Spleen (tissue), 11 donors: ENCODE measurements at regions not wholly inside any gene's neighbourhood (a gene's known extent, or its start where the extent isn't known, plus 50 kb on each side); places are given as distances from the start of the nearest gene placed in this dataset.

Source experiments
- DNase-seq: peaks from one replicate; pipeline ENCODE4 v3.0.0-alpha.2; 2020
- H3K27ac ChIP-seq, 8 donors: fragments of 200-600 bp; sonication (generic) in 7 of 8; 1 replicate in 4 of 8; 2 replicates in 4 of 8; pipeline versions ENCODE4 v1.5.0 to v1.8.0; 2016 to 2021; ENCODE audit warnings: inconsistent platforms in 4 of 8, mild to moderate bottlenecking in 4 of 8, moderate library complexity in 1 of 8
- H3K27me3 ChIP-seq, 7 donors: fragments of 200-600 bp; sonication (generic) in 6 of 7; replicated peaks in 1 of 7; 1 replicate in 4 of 7; 2 replicates in 3 of 7; pipeline versions ENCODE4 v1.5.0 to v1.8.0; 2016 to 2021; ENCODE audit warnings: inconsistent platforms in 3 of 7, mild to moderate bottlenecking in 1 of 7
- H3K36me3 ChIP-seq, 6 donors: fragments of 200-600 bp; sonication (generic) in 5 of 6; 1 replicate in 4 of 6; 2 replicates in 2 of 6; pipeline versions ENCODE4 v1.5.0 to v1.8.0; 2016 to 2021; ENCODE audit warnings: inconsistent platforms in 2 of 6
- H3K4me1 ChIP-seq, 6 donors: fragments of 200-600 bp; sonication (generic) in 5 of 6; 1 replicate in 3 of 6; 2 replicates in 3 of 6; pipeline versions ENCODE4 v1.5.0 to v1.8.0; 2016 to 2021; ENCODE audit warnings: inconsistent platforms in 3 of 6
- H3K4me3 ChIP-seq, 8 donors: fragments of 200-600 bp; sonication (generic) in 7 of 8; 1 replicate in 4 of 8; 2 replicates in 4 of 8; pipeline versions ENCODE4 v1.5.0 to v1.8.0; 2016 to 2021; ENCODE audit warnings: inconsistent platforms in 4 of 8, mild to moderate bottlenecking in 4 of 8, moderate library complexity in 2 of 8
- H3K9me3 ChIP-seq, 8 donors: fragments of 200-600 bp; sonication (generic) in 7 of 8; 1 replicate in 4 of 8; 2 replicates in 4 of 8; pipeline versions ENCODE4 v1.5.0 to v1.8.0; 2016 to 2021; ENCODE audit warnings: inconsistent platforms in 4 of 8
- CTCF ChIP-seq, 11 experiments: fragments of 200-600 bp in 7 of 11; fragments of 450-650 bp in 4 of 11; sonication (generic) in 4 of 11; IDR thresholded peaks in 8 of 11; conservative IDR thresholded peaks in 3 of 11; 1 replicate in 7 of 11; 2 replicates in 4 of 11; pipeline versions ENCODE4 v1.4.0 to v1.8.0; 2016 to 2021; ENCODE audit warnings: antibody characterized with exemption in 11 of 11, inconsistent platforms in 4 of 11, mild to moderate bottlenecking in 1 of 11
- POLR2A ChIP-seq, 3 donors: fragments of 450-650 bp; IDR thresholded peaks; one replicate each; pipeline ENCODE4 v1.5.1; 2017; ENCODE audit warnings: antibody characterized with exemption in 3 of 3, mild to moderate bottlenecking in 1 of 3
- POLR2AphosphoS5 ChIP-seq, 3 donors: sonication (generic); formaldehyde crosslinking; IDR thresholded peaks; one replicate each; pipeline ENCODE4 v1.5.1; 2017; ENCODE audit warnings: antibody characterized with exemption in 3 of 3
- WGBS, 5 donors: extraction: QIAGEN DNeasy Blood & Tissue Kit in 3 of 5; methylation state at CpG; one replicate each; pipeline versions ENCODE4 v1.1.5 to v1.1.7; 2013 to 2018; 5-methylcytosine and 5-hydroxymethylcytosine counted together
- intact Hi-C: fragments of 100-400 bp; cut with DNase I; formaldehyde crosslinking; loops from one replicate; pipeline ENCODE4 v1.15.0; 2023; ENCODE audit warnings: low total_unique reads
- donor health status: healthy with polysubstance abuse.
- donor health status: DM: no; HTN: no; CAD: no; lungs with moderate emphysema.
- donor health status: DM: no; HTN: no; CAD: no.
- donor health status: Bipolar disorder and iron deficiency.
- donor health status: healthy.
- donor health status: DM: no; HTN: no; CAD: no.
- donor health status: DM: yes; HTN: yes; CAD: no.

- H3K4me3 ChIP-seq, result no peak overlapping the region
- WGBS, 5 donors, result 0 to 35% (median 9%) methylated on average over 1 of the region's 1 CpG
- H3K9me3 ChIP-seq, result peaks cover 0 to 23% (median 14%) of the 10 kb centered on the region in 8 donors
- H3K27ac ChIP-seq, result no peak overlapping the region
- H3K36me3 ChIP-seq, result no peaks in the 10 kb centered on the region
- intact Hi-C loops, result no loop called here
- no peaks in the 10 kb centered on the region for H3K27me3 ChIP-seq
- no peak for TF ChIP-seq POLR2A (IDR thresholded peaks at IDR 0.05)
- TF ChIP-seq POLR2AphosphoS5 (IDR thresholded peaks at IDR 0.05), result no peak
- TF ChIP-seq CTCF (IDR thresholded peaks at IDR 0.05 in 8 of 11, conservative IDR thresholded peaks at IDR 0.05 in 3 of 11), result no peak
- DNase-seq, result no peak
- no peaks in the 10 kb centered on the region for H3K4me1 ChIP-seq
Observed at GRCh38 chr2:106708209-106708608, 177.8 kb downstream of the ST6GAL2 start.

GRCh38 chr2:106709229-106709628 is 176.7 kb downstream of the ST6GAL2 start:
- intact Hi-C loops, result no loop called here
- 77 to 95% (median 93%) methylated on average over 1 of the region's 1 CpG for WGBS, 5 donors

GRCh38 chr2:106719222-106719621 is 166.7 kb downstream of the ST6GAL2 start:
- peaks cover 0 to 35% (median 16%) of the 10 kb centered on the region in 8 donors for H3K9me3 ChIP-seq
- no peak for DNase-seq
- no peak for TF ChIP-seq POLR2A (IDR thresholded peaks at IDR 0.05)
- TF ChIP-seq POLR2AphosphoS5 (IDR thresholded peaks at IDR 0.05), result no peak
- TF ChIP-seq CTCF (IDR thresholded peaks at IDR 0.05 in 8 of 11, conservative IDR thresholded peaks at IDR 0.05 in 3 of 11), result no peak
- H3K27ac ChIP-seq, result no peak overlapping the region
- no peaks in the 10 kb centered on the region for H3K27me3 ChIP-seq
- intact Hi-C loops, result no loop called here
- H3K4me1 ChIP-seq, result no peaks in the 10 kb centered on the region
- H3K4me3 ChIP-seq, result no peak overlapping the region
- no peaks in the 10 kb centered on the region for H3K36me3 ChIP-seq
- 76 to 81% (median 79%) methylated on average over 2 of the region's 2 CpGs for WGBS, 5 donors

More at GRCh38 chr2:106709229-106709628, 176.7 kb downstream of the ST6GAL2 start:
- no peak for TF ChIP-seq POLR2AphosphoS5 (IDR thresholded peaks at IDR 0.05)
- TF ChIP-seq POLR2A (IDR thresholded peaks at IDR 0.05), result no peak
- no peak for TF ChIP-seq CTCF (IDR thresholded peaks at IDR 0.05 in 8 of 11, conservative IDR thresholded peaks at IDR 0.05 in 3 of 11)
- Histone ChIP-seq H3K4me1 (no peaks in the 10 kb centered on the region), H3K9me3 (peaks cover 0 to 31% (median 14%) of the 10 kb centered on the region in 8 donors), H3K4me3 (no peak overlapping the region), H3K27ac (no peak overlapping the region), H3K36me3 (no peaks in the 10 kb centered on the region), H3K27me3 (no peaks in the 10 kb centered on the region)
- DNase-seq, result no peak

- Histone ChIP-seq H3K4me1 (no peaks in the 10 kb centered on the region), H3K36me3 (no peaks in the 10 kb centered on the region), H3K4me3 (no peak overlapping the region), H3K27me3 (no peaks in the 10 kb centered on the region), H3K27ac (no peak overlapping the region), H3K9me3 (peaks cover 0 to 29% (median 16%) of the 10 kb centered on the region in 8 donors)
- intact Hi-C loops, result no loop called here
- WGBS, 5 donors, result 60 to 80% (median 73%) methylated on average over 1 of the region's 1 CpG
- no peak for DNase-seq
- no peak for TF ChIP-seq POLR2AphosphoS5 (IDR thresholded peaks at IDR 0.05)
Observed at GRCh38 chr2:106720026-106720425, 165.9 kb downstream of the ST6GAL2 start.

- H3K36me3 ChIP-seq, result no peaks in the 10 kb centered on the region
- WGBS, 5 donors, result 83 to 95% (median 93%) methylated on average over 7 of the region's 7 CpGs
- no peak overlapping the region for H3K27ac ChIP-seq
- DNase-seq, result no peak
- H3K27me3 ChIP-seq, result no peaks in the 10 kb centered on the region
- H3K4me1 ChIP-seq, result no peaks in the 10 kb centered on the region
- no peak overlapping the region for H3K4me3 ChIP-seq
- no peak for TF ChIP-seq POLR2AphosphoS5 (IDR thresholded peaks at IDR 0.05)
- no peak for TF ChIP-seq CTCF (IDR thresholded peaks at IDR 0.05 in 8 of 11, conservative IDR thresholded peaks at IDR 0.05 in 3 of 11)
- TF ChIP-seq POLR2A (IDR thresholded peaks at IDR 0.05), result no peak
- no peaks in the 10 kb centered on the region for H3K9me3 ChIP-seq
- intact Hi-C loops, result no loop called here
Observed at GRCh38 chr2:106724301-106724794, 161.6 kb downstream of the ST6GAL2 start.
